HepG2 (cell line): ENCODE measurements at regions not wholly inside any gene's neighbourhood (a gene's known extent, or its start where the extent isn't known, plus 50 kb on each side); places are given as distances from the start of the nearest gene placed in this dataset.

Source experiments
- ATRX ChIP-seq: sonication (generic); formaldehyde crosslinking; IDR thresholded peaks from 2 replicates; pipeline ENCODE4 v1.4.0; 2020; ENCODE audit warnings: missing genetic modification reagents, borderline replicate concordance
- CHCHD3 ChIP-seq: sonication (generic); formaldehyde crosslinking; IDR thresholded peaks from 2 replicates; pipeline ENCODE4 v1.8.0; 2022; ENCODE audit warnings: mild to moderate bottlenecking, missing genetic modification reagents, moderate library complexity
- ELF1 ChIP-seq: sonication (generic); formaldehyde crosslinking; IDR thresholded peaks from 2 replicates; pipeline ENCODE4 v1.4.0; 2020; ENCODE audit warnings: missing genetic modification reagents
- ERF ChIP-seq: IDR thresholded peaks from 2 replicates; pipeline ENCODE4 v1.6.1; 2018; ENCODE audit warnings: missing biosample characterization, missing genetic modification reagents
- ETV5 ChIP-seq: IDR thresholded peaks from 2 replicates; pipeline ENCODE4 v1.6.1; 2018; ENCODE audit warnings: missing biosample characterization, missing genetic modification reagents, inconsistent platforms, borderline replicate concordance
- HNF1B ChIP-seq: sonication (generic); formaldehyde crosslinking; IDR thresholded peaks from 2 replicates; pipeline ENCODE4 v1.5.1; 2020; ENCODE audit warnings: mild to moderate bottlenecking, moderate library complexity, missing genetic modification reagents
- HNF4A ChIP-seq: sonication (generic); formaldehyde crosslinking; IDR thresholded peaks from 2 replicates; pipeline ENCODE4 v1.4.0; 2020; ENCODE audit warnings: missing genetic modification reagents
- HOXA3 ChIP-seq: sonication (generic); formaldehyde crosslinking; IDR thresholded peaks from 2 replicates; pipeline ENCODE4 v1.5.0; 2020; ENCODE audit warnings: missing genetic modification reagents
- HOXD1 ChIP-seq: sonication (generic); formaldehyde crosslinking; IDR thresholded peaks from 2 replicates; pipeline ENCODE4 v1.5.0; 2020; ENCODE audit warnings: missing genetic modification reagents
- IRF2 ChIP-seq: IDR thresholded peaks from 2 replicates; pipeline ENCODE4 v1.6.1; 2018; ENCODE audit warnings: missing genetic modification reagents, missing compliant biosample characterization
- ISL2 ChIP-seq: sonication (generic); formaldehyde crosslinking; IDR thresholded peaks from 2 replicates; pipeline ENCODE4 v1.5.0; 2020; ENCODE audit warnings: missing genetic modification reagents
- KAT8 ChIP-seq: IDR thresholded peaks from 2 replicates; pipeline ENCODE4 v1.6.1; 2016; ENCODE audit warnings: missing genetic modification reagents, missing compliant biosample characterization
- MED13 ChIP-seq: sonication (generic); formaldehyde crosslinking; IDR thresholded peaks from 2 replicates; pipeline ENCODE4 v1.5.0; 2020; ENCODE audit warnings: missing genetic modification reagents
- PCBP2 ChIP-seq: fragments of 200-400 bp; formaldehyde crosslinking; optimal IDR thresholded peaks from 2 replicates; pipeline ENCODE3; 2018; ENCODE audit warnings: low read length, low read depth; ENCODE audit not compliant: poor library complexity, severe bottlenecking
- RBAK ChIP-seq: sonication (generic); formaldehyde crosslinking; IDR thresholded peaks from 2 replicates; pipeline ENCODE4 v1.5.1; 2020; ENCODE audit warnings: mild to moderate bottlenecking, missing genetic modification reagents
- SALL1 ChIP-seq: sonication (generic); formaldehyde crosslinking; IDR thresholded peaks from 2 replicates; pipeline ENCODE4 v1.8.0; 2022; ENCODE audit warnings: mild to moderate bottlenecking, missing genetic modification reagents
- SAP130 ChIP-seq: IDR thresholded peaks from 2 replicates; pipeline ENCODE4 v1.6.1; 2016; ENCODE audit warnings: low read depth
- SOX5 ChIP-seq: IDR thresholded peaks from 2 replicates; pipeline ENCODE4 v1.6.1; 2016; ENCODE audit warnings: borderline replicate concordance
- ZFP62 ChIP-seq: sonication (generic); formaldehyde crosslinking; IDR thresholded peaks from 2 replicates; pipeline ENCODE4 v1.4.0; 2020; ENCODE audit warnings: missing genetic modification reagents
- ZKSCAN8 ChIP-seq: IDR thresholded peaks from 2 replicates; pipeline ENCODE4 v1.6.1; 2016; ENCODE audit warnings: borderline replicate concordance, missing genetic modification reagents, missing compliant biosample characterization
- ZNF609 ChIP-seq: sonication (generic); formaldehyde crosslinking; IDR thresholded peaks from 2 replicates; pipeline ENCODE4 v1.4.0; 2020; ENCODE audit warnings: mild to moderate bottlenecking, missing genetic modification reagents, borderline replicate concordance
- TF ChIP-seq, protein P1 (sequence below): sonication (generic); formaldehyde crosslinking; IDR thresholded peaks from 2 replicates; pipeline ENCODE4 v1.5.0; 2020; ENCODE audit warnings: mild to moderate bottlenecking, missing genetic modification reagents, borderline replicate concordance

DNA sequence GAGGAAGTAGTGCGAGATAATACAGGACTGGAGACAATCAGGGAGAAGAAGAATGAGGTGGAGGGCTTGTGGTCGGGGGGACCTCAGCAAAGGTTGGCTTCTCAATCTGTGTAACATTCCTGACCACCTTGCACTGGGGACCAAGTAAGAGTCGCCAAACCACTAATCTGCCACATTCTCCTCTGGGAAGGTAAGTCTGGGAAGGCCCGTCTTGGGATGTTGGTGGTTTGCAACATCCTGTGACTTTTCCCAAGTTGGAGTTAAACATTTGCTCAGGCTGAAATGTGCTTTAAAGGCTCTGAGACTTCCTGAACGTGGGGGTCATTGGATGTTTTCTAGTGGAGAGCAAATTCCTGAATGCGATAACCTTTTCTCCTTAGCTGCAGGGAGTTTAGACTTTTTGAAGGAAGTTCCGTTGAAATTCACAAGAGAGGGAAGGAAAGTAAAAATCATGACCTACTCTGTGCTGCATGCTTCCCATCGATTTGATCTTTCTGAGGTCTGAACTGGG lies 325.9 kb downstream of the RPS6KC1 start (continued):
- TF ChIP-seq SALL1 (CRISPR knock-in tag) (peak; percentile 60; the same call in 1 of the 2 replicates), ERF (CRISPR knock-in tag) (peak; percentile 56), RBAK (CRISPR knock-in tag) (no peak), ATRX (no peak), ETV5 (CRISPR knock-in tag) (peak; percentile 87; the same call in 1 of the 2 replicates), HNF1B (peak; percentile 82), ZFP62 (CRISPR knock-in tag) (no peak), SAP130 (CRISPR knock-in tag) (peak; percentile 49), ZKSCAN8 (peak; percentile 48; the same call in 1 of the 2 replicates), PCBP2 (no peak), HNF4A (CRISPR knock-in tag) (peak; percentile 59), ISL2 (peak; percentile 84), SOX5 (CRISPR knock-in tag) (peak; percentile 64; the same call in 1 of the 2 replicates), ZNF609 (CRISPR knock-in tag) (peak; percentile 69; the same call in 1 of the 2 replicates), IRF2 (0 out of 2 replicates have a peak, but pooled peaks have one; percentile 29), KAT8 (peak; percentile 58; the same call in 1 of the 2 replicates), ELF1 (peak; percentile 54; the same call in 1 of the 2 replicates), CHCHD3 (CRISPR knock-in tag) (no peak), HOXD1 (CRISPR knock-in tag) (0 out of 2 replicates have a peak, but pooled peaks have one; percentile 33), HOXA3 (CRISPR knock-in tag) (peak; percentile 32; the same call in 1 of the 2 replicates), MED13 (CRISPR knock-in tag) (0 out of 2 replicates have a peak, but pooled peaks have one; percentile 62)
- TF ChIP-seq, protein P1, sequence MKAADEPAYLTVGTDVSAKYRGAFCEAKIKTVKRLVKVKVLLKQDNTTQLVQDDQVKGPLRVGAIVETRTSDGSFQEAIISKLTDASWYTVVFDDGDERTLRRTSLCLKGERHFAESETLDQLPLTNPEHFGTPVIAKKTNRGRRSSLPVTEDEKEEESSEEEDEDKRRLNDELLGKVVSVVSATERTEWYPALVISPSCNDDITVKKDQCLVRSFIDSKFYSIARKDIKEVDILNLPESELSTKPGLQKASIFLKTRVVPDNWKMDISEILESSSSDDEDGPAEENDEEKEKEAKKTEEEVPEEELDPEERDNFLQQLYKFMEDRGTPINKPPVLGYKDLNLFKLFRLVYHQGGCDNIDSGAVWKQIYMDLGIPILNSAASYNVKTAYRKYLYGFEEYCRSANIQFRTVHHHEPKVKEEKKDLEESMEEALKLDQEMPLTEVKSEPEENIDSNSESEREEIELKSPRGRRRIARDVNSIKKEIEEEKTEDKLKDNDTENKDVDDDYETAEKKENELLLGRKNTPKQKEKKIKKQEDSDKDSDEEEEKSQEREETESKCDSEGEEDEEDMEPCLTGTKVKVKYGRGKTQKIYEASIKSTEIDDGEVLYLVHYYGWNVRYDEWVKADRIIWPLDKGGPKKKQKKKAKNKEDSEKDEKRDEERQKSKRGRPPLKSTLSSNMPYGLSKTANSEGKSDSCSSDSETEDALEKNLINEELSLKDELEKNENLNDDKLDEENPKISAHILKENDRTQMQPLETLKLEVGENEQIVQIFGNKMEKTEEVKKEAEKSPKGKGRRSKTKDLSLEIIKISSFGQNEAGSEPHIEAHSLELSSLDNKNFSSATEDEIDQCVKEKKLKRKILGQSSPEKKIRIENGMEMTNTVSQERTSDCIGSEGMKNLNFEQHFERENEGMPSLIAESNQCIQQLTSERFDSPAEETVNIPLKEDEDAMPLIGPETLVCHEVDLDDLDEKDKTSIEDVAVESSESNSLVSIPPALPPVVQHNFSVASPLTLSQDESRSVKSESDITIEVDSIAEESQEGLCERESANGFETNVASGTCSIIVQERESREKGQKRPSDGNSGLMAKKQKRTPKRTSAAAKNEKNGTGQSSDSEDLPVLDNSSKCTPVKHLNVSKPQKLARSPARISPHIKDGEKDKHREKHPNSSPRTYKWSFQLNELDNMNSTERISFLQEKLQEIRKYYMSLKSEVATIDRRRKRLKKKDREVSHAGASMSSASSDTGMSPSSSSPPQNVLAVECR (CRISPR knock-in tag): peak; percentile 23; the same call in 1 of the 2 replicates
